HCT116 (cell line): ENCODE measurements at regions not wholly inside any gene's neighbourhood (a gene's known extent, or its start where the extent isn't known, plus 50 kb on each side); places are given as distances from the start of the nearest gene placed in this dataset.

Source experiments
- ATAC-seq: fragments of 200-7000 bp; cut with Tn5 transposase; 2 replicates; pipeline ENCODE4 v1.9.1; 2020; ENCODE audit warnings: mild to moderate bottlenecking, moderate library complexity
- BruUV-seq: library from RNA; stranded (reverse); fragments of 400-500 nt; replicated peaks from 2 replicates; lab custom pipeline; 2021; lab: Mats Ljungman, UMichigan
- CTCF ChIA-PET: fragments of 300-600 bp; sonication (Branson Sonifier 250); formaldehyde crosslinking; loops from one replicate; lab custom pipeline; 2021; ENCODE audit warnings: antibody characterized with exemption; lab: Charles Lee
- POLR2A ChIA-PET: fragments of 300-600, 350-600 bp; sonication (Branson Sonifier 250); formaldehyde crosslinking; loops from one replicate; lab custom pipeline; 2021; ENCODE audit warnings: antibody characterized with exemption; lab: Charles Lee
- RAD21 ChIA-PET, 2 experiments: fragments of 300-600 bp; sonication (Branson Sonifier 250); formaldehyde crosslinking; loops; one replicate each; lab custom pipeline; 2023; ENCODE audit warnings: low total read pairs in 2 of 2; ENCODE audit not compliant: uncharacterized antibody in 2 of 2, unreplicated experiment in 2 of 2, low non-redundant PET in 1 of 2; lab: Charles Lee
- DNase-seq: peaks from one replicate; pipeline ENCODE4 v3.0.0-alpha.2; 2010; ENCODE audit warnings: low read depth, low spot score
- H2AFZ ChIP-seq: fragments of 200-600 bp; shearing (Covaris generic), sonication (generic); 2 replicates; pipeline ENCODE4 v1.6.1; 2017; ENCODE audit warnings: low read depth, mixed run types, mixed read lengths, antibody characterized with exemption, low read length; ENCODE audit not compliant: poor library complexity, severe bottlenecking
- H3K27ac ChIP-seq: 2 replicates; pipeline ENCODE4 v1.5.1; 2012; ENCODE audit warnings: low read depth, low read length
- H3K27me3 ChIP-seq: fragments of 200-600 bp; sonication (generic); 2 replicates; pipeline ENCODE4 v1.6.1; 2016; ENCODE audit warnings: mixed run types, low read length, mixed read lengths; ENCODE audit not compliant: insufficient read depth
- H3K36me3 ChIP-seq, 2 experiments: fragments of 200-500 bp in 1 of 2; fragments of 200-600 bp in 1 of 2; sonication (Bioruptor generic) in 1 of 2; sonication (generic) in 1 of 2; 2 replicates each; pipeline versions ENCODE4 v1.5.1 to v1.6.1; 2014 to 2016; ENCODE audit warnings: low read length in 2 of 2, inconsistent platforms in 1 of 2, mixed read lengths in 1 of 2, mixed run types in 1 of 2; ENCODE audit not compliant: insufficient read depth in 2 of 2, control insufficient read depth in 1 of 2
- H3K4me1 ChIP-seq, 2 experiments: fragments of 200-600 bp in 1 of 2; sonication (generic) in 1 of 2; 2 replicates each; pipeline versions ENCODE4 v1.5.1 to v1.6.1; 2012 to 2017; ENCODE audit warnings: low read length in 2 of 2, inconsistent platforms in 1 of 2, mild to moderate bottlenecking in 1 of 2, mixed read lengths in 1 of 2, mixed run types in 1 of 2, moderate library complexity in 1 of 2; ENCODE audit not compliant: insufficient read depth in 2 of 2, control insufficient read depth in 1 of 2
- H3K4me2 ChIP-seq: fragments of 200-600 bp; sonication (generic); 2 replicates; pipeline ENCODE4 v1.6.1; 2017; ENCODE audit warnings: mixed run types, low read length, mixed read lengths
- H3K4me3 ChIP-seq, 2 experiments: fragments of 200-600 bp in 1 of 2; sonication (generic) in 1 of 2; replicated peaks in 1 of 2; 2 replicates each; pipeline ENCODE4 v1.5.1; 2011 to 2016; ENCODE audit warnings: low read length in 2 of 2, control low read depth in 1 of 2, low read depth in 1 of 2, mild to moderate bottlenecking in 1 of 2, mixed read lengths in 1 of 2, mixed run types in 1 of 2
- H3K79me2 ChIP-seq: fragments of 200-600 bp; sonication (generic); 2 replicates; pipeline ENCODE4 v1.6.1; 2017; ENCODE audit warnings: mild to moderate bottlenecking, mixed run types, low read length, moderate library complexity, mixed read lengths; ENCODE audit not compliant: insufficient read depth
- H3K9ac ChIP-seq: fragments of 200-600 bp; sonication (generic); 2 replicates; pipeline ENCODE4 v1.6.1; 2016; ENCODE audit warnings: low read length, mixed read lengths
- H3K9me2 ChIP-seq: fragments of 200-600 bp; sonication (generic), shearing (Covaris generic); 2 replicates; pipeline ENCODE4 v1.6.1; 2017; ENCODE audit warnings: mixed run types, mild to moderate bottlenecking, moderate library complexity; ENCODE audit not compliant: insufficient read depth
- H3K9me3 ChIP-seq, 2 experiments: fragments of 200-500 bp in 1 of 2; fragments of 200-600 bp in 1 of 2; sonication (Bioruptor generic) in 1 of 2; sonication (generic) in 1 of 2; 2 replicates each; pipeline ENCODE4 v1.6.1; 2014 to 2017; ENCODE audit warnings: low read length in 2 of 2, mixed read lengths in 2 of 2, inconsistent platforms in 1 of 2, low read depth in 1 of 2, mild to moderate bottlenecking in 1 of 2, mixed run types in 1 of 2, moderate library complexity in 1 of 2; ENCODE audit not compliant: control insufficient read depth in 1 of 2, insufficient read depth in 1 of 2
- H4K20me1 ChIP-seq: fragments of 200-600 bp; sonication (generic), shearing (Covaris generic); 2 replicates; pipeline ENCODE4 v1.6.1; 2017; ENCODE audit warnings: mixed run types, mild to moderate bottlenecking, moderate library complexity; ENCODE audit not compliant: insufficient read depth
- CBX3 ChIP-seq: IDR thresholded peaks from 2 replicates; pipeline ENCODE4 v1.6.1; 2012; ENCODE audit warnings: low read depth
- EGR1 ChIP-seq: IDR thresholded peaks from 2 replicates; pipeline ENCODE4 v1.6.1; 2012; ENCODE audit warnings: low read depth
- ELF1 ChIP-seq: IDR thresholded peaks from 2 replicates; pipeline ENCODE4 v1.6.1; 2012; ENCODE audit warnings: low read depth, borderline replicate concordance
- EZH2 ChIP-seq: fragments of 200-600 bp; sonication (generic); IDR thresholded peaks from 2 replicates; pipeline ENCODE4 v1.6.1; 2017; ENCODE audit warnings: antibody characterized with exemption, mixed run types
- EZH2phosphoT487 ChIP-seq: fragments of 200-600 bp; IDR thresholded peaks from 2 replicates; pipeline ENCODE4 v1.6.1; 2018; ENCODE audit warnings: antibody characterized with exemption, borderline replicate concordance
- FOSL1 ChIP-seq: IDR thresholded peaks from 2 replicates; pipeline ENCODE4 v1.6.1; 2012; ENCODE audit warnings: low read depth
- JUND ChIP-seq: IDR thresholded peaks from 2 replicates; pipeline ENCODE4 v1.6.1; 2012
- POLR2A ChIP-seq: IDR thresholded peaks from 2 replicates; pipeline ENCODE4 v1.7.0; 2011; ENCODE audit warnings: borderline replicate concordance; ENCODE audit not compliant: insufficient read depth, insufficient read length; ENCODE audit errors: extremely low read depth
- POLR2AphosphoS5 ChIP-seq: IDR thresholded peaks from 2 replicates; pipeline ENCODE4 v1.6.1; 2011; ENCODE audit warnings: mild to moderate bottlenecking, low read depth, low read length, moderate library complexity
- RAD21 ChIP-seq: IDR thresholded peaks from 2 replicates; pipeline ENCODE4 v1.6.1; 2012; ENCODE audit warnings: low read depth, mild to moderate bottlenecking
- SP1 ChIP-seq: IDR thresholded peaks from 2 replicates; pipeline ENCODE4 v1.6.1; 2012; ENCODE audit warnings: low read depth
- SRF ChIP-seq: IDR thresholded peaks from 2 replicates; pipeline ENCODE4 v1.6.1; 2012; ENCODE audit warnings: low read depth
- TCF7L2 ChIP-seq: IDR thresholded peaks from 2 replicates; pipeline ENCODE4 v1.7.0; 2011; ENCODE audit warnings: borderline replicate concordance, inconsistent platforms; ENCODE audit not compliant: insufficient read depth, insufficient read length; ENCODE audit errors: extremely low read depth
- ZFX ChIP-seq: fragments of 450-650 bp; IDR thresholded peaks from 2 replicates; pipeline ENCODE4 v1.6.1; 2017
- ZNF274 ChIP-seq: fragments of 200-500 bp; sonication (Bioruptor generic); IDR thresholded peaks from 2 replicates; pipeline ENCODE4 v1.6.1; 2014; ENCODE audit warnings: mild to moderate bottlenecking, low read depth, low read length, inconsistent platforms
- intact Hi-C: fragments of 100-400 bp; cut with micrococcal nuclease; formaldehyde crosslinking; loops from 2 replicates; pipeline ENCODE4 v1.10.0; 2022
- TF ChIP-seq, protein P1 (sequence below): IDR thresholded peaks from 2 replicates; pipeline ENCODE4 v1.6.1; 2011; ENCODE audit warnings: mild to moderate bottlenecking, low read length, moderate library complexity; ENCODE audit not compliant: insufficient replicate concordance; ENCODE audit errors: extremely low read depth
- TF ChIP-seq, protein P2 (sequence below): IDR thresholded peaks from 2 replicates; pipeline ENCODE4 v1.6.1; 2012
- TF ChIP-seq, protein P3 (sequence below): IDR thresholded peaks from 2 replicates; pipeline ENCODE4 v1.6.1; 2012; ENCODE audit warnings: low read depth
- TF ChIP-seq, protein P4 (sequence below): IDR thresholded peaks from 2 replicates; pipeline ENCODE4 v1.6.1; 2012
- TF ChIP-seq, protein P5 (sequence below), 3 experiments: fragments of 200-600 bp in 1 of 3; sonication (generic) in 1 of 3; IDR thresholded peaks in 2 of 3; conservative IDR thresholded peaks in 1 of 3; 2 replicates each; pipeline ENCODE4 v1.5.1; 2012 to 2017; ENCODE audit warnings: low read depth in 2 of 3, low read length in 2 of 3, antibody characterized with exemption in 1 of 3, borderline replicate concordance in 1 of 3, control low read depth in 1 of 3, mild to moderate bottlenecking in 1 of 3, mixed read lengths in 1 of 3, mixed run types in 1 of 3, moderate library complexity in 1 of 3; ENCODE audit not compliant: insufficient read depth in 1 of 3

DNA sequence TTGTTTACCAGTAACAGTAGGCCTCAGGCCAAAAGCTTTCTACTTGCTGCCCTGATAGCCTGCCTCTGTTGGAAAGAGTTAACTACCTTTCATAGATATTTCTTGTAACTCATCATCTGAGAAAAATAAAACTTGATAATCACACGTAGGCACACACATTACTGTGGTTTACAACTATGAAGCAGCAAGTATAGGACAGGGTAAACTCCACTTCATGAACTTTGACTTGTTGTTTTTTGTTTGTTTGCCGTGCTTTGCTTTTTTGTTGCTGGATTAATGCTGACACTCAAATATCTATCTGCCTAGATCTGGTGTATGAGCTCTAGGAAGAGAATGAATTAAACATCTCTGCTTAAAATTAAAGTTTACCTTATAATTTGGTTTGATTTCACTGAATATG, 924.7 kb upstream of the ADGRL2 start:
- no peak overlapping the region for H3K9ac ChIP-seq
- H3K9me2 ChIP-seq = no peaks in the 10 kb centered on the region
- intact Hi-C loops = no loop called here
- no TSS peak for BruUV-seq
- no peaks in the 10 kb centered on the region for H3K27me3 ChIP-seq
- TF ChIP-seq JUND = no peak
- TF ChIP-seq FOSL1 = no peak
- TF ChIP-seq, protein P1, sequence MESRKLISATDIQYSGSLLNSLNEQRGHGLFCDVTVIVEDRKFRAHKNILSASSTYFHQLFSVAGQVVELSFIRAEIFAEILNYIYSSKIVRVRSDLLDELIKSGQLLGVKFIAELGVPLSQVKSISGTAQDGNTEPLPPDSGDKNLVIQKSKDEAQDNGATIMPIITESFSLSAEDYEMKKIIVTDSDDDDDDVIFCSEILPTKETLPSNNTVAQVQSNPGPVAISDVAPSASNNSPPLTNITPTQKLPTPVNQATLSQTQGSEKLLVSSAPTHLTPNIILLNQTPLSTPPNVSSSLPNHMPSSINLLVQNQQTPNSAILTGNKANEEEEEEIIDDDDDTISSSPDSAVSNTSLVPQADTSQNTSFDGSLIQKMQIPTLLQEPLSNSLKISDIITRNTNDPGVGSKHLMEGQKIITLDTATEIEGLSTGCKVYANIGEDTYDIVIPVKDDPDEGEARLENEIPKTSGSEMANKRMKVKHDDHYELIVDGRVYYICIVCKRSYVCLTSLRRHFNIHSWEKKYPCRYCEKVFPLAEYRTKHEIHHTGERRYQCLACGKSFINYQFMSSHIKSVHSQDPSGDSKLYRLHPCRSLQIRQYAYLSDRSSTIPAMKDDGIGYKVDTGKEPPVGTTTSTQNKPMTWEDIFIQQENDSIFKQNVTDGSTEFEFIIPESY = no peak
- no peak for TF ChIP-seq ZFX
- TF ChIP-seq EZH2 = no peak
- TF ChIP-seq, protein P2, sequence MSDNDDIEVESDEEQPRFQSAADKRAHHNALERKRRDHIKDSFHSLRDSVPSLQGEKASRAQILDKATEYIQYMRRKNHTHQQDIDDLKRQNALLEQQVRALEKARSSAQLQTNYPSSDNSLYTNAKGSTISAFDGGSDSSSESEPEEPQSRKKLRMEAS = no peak
- no peak for TF ChIP-seq RAD21
- TF ChIP-seq EZH2phosphoT487 = no peak
- TF ChIP-seq, protein P3, sequence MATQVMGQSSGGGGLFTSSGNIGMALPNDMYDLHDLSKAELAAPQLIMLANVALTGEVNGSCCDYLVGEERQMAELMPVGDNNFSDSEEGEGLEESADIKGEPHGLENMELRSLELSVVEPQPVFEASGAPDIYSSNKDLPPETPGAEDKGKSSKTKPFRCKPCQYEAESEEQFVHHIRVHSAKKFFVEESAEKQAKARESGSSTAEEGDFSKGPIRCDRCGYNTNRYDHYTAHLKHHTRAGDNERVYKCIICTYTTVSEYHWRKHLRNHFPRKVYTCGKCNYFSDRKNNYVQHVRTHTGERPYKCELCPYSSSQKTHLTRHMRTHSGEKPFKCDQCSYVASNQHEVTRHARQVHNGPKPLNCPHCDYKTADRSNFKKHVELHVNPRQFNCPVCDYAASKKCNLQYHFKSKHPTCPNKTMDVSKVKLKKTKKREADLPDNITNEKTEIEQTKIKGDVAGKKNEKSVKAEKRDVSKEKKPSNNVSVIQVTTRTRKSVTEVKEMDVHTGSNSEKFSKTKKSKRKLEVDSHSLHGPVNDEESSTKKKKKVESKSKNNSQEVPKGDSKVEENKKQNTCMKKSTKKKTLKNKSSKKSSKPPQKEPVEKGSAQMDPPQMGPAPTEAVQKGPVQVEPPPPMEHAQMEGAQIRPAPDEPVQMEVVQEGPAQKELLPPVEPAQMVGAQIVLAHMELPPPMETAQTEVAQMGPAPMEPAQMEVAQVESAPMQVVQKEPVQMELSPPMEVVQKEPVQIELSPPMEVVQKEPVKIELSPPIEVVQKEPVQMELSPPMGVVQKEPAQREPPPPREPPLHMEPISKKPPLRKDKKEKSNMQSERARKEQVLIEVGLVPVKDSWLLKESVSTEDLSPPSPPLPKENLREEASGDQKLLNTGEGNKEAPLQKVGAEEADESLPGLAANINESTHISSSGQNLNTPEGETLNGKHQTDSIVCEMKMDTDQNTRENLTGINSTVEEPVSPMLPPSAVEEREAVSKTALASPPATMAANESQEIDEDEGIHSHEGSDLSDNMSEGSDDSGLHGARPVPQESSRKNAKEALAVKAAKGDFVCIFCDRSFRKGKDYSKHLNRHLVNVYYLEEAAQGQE = no peak
- TF ChIP-seq ELF1 = no peak
- TF ChIP-seq, protein P4, sequence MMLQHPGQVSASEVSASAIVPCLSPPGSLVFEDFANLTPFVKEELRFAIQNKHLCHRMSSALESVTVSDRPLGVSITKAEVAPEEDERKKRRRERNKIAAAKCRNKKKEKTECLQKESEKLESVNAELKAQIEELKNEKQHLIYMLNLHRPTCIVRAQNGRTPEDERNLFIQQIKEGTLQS = no peak
- no peak for TF ChIP-seq POLR2AphosphoS5
- TF ChIP-seq ZNF274 = no peak
- TF ChIP-seq POLR2A = no peak
- TF ChIP-seq CBX3 = no peak
- TF ChIP-seq, protein P5, sequence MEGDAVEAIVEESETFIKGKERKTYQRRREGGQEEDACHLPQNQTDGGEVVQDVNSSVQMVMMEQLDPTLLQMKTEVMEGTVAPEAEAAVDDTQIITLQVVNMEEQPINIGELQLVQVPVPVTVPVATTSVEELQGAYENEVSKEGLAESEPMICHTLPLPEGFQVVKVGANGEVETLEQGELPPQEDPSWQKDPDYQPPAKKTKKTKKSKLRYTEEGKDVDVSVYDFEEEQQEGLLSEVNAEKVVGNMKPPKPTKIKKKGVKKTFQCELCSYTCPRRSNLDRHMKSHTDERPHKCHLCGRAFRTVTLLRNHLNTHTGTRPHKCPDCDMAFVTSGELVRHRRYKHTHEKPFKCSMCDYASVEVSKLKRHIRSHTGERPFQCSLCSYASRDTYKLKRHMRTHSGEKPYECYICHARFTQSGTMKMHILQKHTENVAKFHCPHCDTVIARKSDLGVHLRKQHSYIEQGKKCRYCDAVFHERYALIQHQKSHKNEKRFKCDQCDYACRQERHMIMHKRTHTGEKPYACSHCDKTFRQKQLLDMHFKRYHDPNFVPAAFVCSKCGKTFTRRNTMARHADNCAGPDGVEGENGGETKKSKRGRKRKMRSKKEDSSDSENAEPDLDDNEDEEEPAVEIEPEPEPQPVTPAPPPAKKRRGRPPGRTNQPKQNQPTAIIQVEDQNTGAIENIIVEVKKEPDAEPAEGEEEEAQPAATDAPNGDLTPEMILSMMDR (IDR thresholded peaks at IDR 0.05 in 2 of 3, conservative IDR thresholded peaks at IDR 0.05 in 1 of 3; ENCODE audit: borderline replicate concordance in 1 of 3, insufficient read depth in 1 of 3, low read depth in 2 of 3, low read length in 2 of 3) = no peak
- TF ChIP-seq EGR1 = no peak
- TF ChIP-seq SP1 = no peak
- TF ChIP-seq SRF = no peak
- TF ChIP-seq TCF7L2 = no peak
- TF ChIP-seq, all 23 proteins: peak for 0
- ChIA-PET CTCF (no interaction called here), POLR2A (no interaction called here), RAD21 (no interaction called here)
- H3K9me3 ChIP-seq = no peaks in the 10 kb centered on the region
- H3K79me2 ChIP-seq = no peaks in the 10 kb centered on the region
- no peak overlapping the region for H2AFZ ChIP-seq
- no peaks in the 10 kb centered on the region for H3K36me3 ChIP-seq
- ATAC-seq (no peak), DNase-seq (no peak)
- H3K4me1 ChIP-seq = no peaks in the 10 kb centered on the region
- no peaks in the 10 kb centered on the region for H4K20me1 ChIP-seq
- no peak overlapping the region for H3K4me2 ChIP-seq
- no peak overlapping the region for H3K27ac ChIP-seq
- no peak overlapping the region for H3K4me3 ChIP-seq
